Fibroblast of peridontal ligament (primary cell): ENCODE measurements at regions not wholly inside any gene's neighbourhood (a gene's known extent, or its start where the extent isn't known, plus 50 kb on each side); places are given as distances from the start of the nearest gene placed in this dataset.

Experiments used
- DNase-seq: peaks from one replicate; pipeline ENCODE4 v3.0.0-alpha.2; 2010; ENCODE audit errors: extremely low read depth

GRCh38 chr13:26941345-26942174, 181.0 kb upstream of the GPR12 start:
- DNase-seq, result peak; percentile 65

GRCh38 chr13:26934096-26934495, 173.5 kb upstream of the GPR12 start:
- DNase-seq, result no peak

- DNase-seq, result no peak
Observed at GRCh38 chr13:26932465-26932864, 171.9 kb upstream of the GPR12 start.

- peak; percentile 67 for DNase-seq
Observed at GRCh38 chr13:26929971-26930730, 169.6 kb upstream of the GPR12 start.

GRCh38 chr13:26927511-26927910, 166.9 kb upstream of the GPR12 start:
- DNase-seq, result no peak

- no peak for DNase-seq
Observed at GRCh38 chr13:26926371-26926770, 165.8 kb upstream of the GPR12 start.

- DNase-seq, result peak; percentile 8
Observed at GRCh38 chr13:26923824-26924605, 163.4 kb upstream of the GPR12 start.

GRCh38 chr13:26921918-26922317, 161.3 kb upstream of the GPR12 start:
- no peak for DNase-seq

GRCh38 chr13:26920614-26921355, 160.2 kb upstream of the GPR12 start:
- DNase-seq, result no peak

GRCh38 chr13:26919732-26920131, 159.1 kb upstream of the GPR12 start:
- no peak for DNase-seq

- DNase-seq, result no peak
Observed at GRCh38 chr13:26919311-26919710, 158.7 kb upstream of the GPR12 start.

GRCh38 chr13:26914624-26915023, 154.0 kb upstream of the GPR12 start:
- peak; percentile 2 for DNase-seq

- DNase-seq, result no peak
Observed at GRCh38 chr13:26914148-26914547, 153.6 kb upstream of the GPR12 start.

GRCh38 chr13:26910754-26911465, 150.3 kb upstream of the GPR12 start:
- DNase-seq, result no peak

GRCh38 chr13:26909477-26909876, 148.9 kb upstream of the GPR12 start:
- no peak for DNase-seq

GRCh38 chr13:26908126-26908525, 147.5 kb upstream of the GPR12 start:
- DNase-seq, result no peak

GRCh38 chr13:26899202-26899601, 138.6 kb upstream of the GPR12 start:
- DNase-seq, result no peak

GRCh38 chr13:26897706-26898550, 137.3 kb upstream of the GPR12 start:
- no peak for DNase-seq

- DNase-seq, result no peak
Observed at GRCh38 chr13:26896986-26897668, 136.5 kb upstream of the GPR12 start.
